Activated effector memory CD4-positive, alpha-beta T cell treated with anti-CD3 and anti-CD28 coated beads, Interleukin-2, amount 50 U/mL, for 16 hours (primary cell): ENCODE measurements at regions not wholly inside any gene's neighbourhood (a gene's known extent, or its start where the extent isn't known, plus 50 kb on each side); places are given as distances from the start of the nearest gene placed in this dataset.
A peak's percentile ranks its signal among the peaks of the same experiment; 100 is the strongest.
"Not testable (repeated sequence)": the region's sequence is repeated elsewhere in the genome, so short reads cannot be mapped to it uniquely, and the experiment has no call there.

Experiments used
- DNase-seq: peaks from one replicate; pipeline ENCODE4 v3.0.0-alpha.2; 2020

- DNase-seq = no peak
Observed at GRCh38 chrX:10676235-10676957, 56.0 kb upstream of the MID1 start.

- no peak for DNase-seq
Observed at GRCh38 chrX:10677490-10677889, 57.1 kb upstream of the MID1 start.

- DNase-seq = no peak
Observed at GRCh38 chrX:10679387-10679786, 59.0 kb upstream of the MID1 start.

DNA sequence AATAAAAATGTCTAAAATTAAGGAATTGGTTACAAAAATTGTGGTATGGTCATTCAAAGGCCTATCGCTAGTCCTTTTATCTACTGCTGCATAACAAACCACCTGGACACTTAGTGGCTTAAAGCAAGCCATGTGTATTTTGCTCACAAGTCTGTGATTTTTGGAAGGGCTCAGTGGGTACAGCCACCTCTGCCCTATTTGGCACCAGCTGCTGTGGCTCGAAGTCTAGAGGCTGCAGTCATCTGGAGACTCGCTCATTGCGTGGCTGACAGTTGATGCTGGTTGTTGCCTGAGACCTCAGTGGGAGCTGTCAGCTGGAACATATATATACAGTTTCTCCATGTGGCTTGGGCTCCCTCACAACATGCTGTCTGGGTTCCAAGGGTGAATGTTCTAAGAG, 60.8 kb upstream of the MID1 start:
- no peak for DNase-seq

DNA sequence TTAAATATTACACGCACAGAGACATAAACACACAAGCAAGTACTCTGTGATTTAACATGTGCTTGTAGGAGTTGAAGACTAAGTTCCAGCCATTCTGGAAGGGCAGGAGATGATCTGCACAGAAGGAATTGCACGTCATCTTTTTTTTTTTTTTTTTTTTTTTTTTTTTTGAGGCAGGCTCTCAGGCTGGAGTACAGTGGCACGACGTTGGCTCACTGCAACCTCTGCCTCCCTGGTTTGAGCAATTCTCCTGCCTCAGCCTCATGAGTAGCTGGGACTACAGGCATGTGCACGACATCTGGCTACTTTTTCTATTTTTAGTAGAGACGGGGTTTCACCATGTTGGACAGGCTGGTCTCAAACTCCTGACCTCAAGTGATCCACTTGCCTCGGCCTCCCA, 63.2 kb upstream of the MID1 start:
- DNase-seq = not testable (repeated sequence)

- no peak for DNase-seq
Observed at GRCh38 chrX:10685923-10686595, 65.7 kb upstream of the MID1 start.

DNA sequence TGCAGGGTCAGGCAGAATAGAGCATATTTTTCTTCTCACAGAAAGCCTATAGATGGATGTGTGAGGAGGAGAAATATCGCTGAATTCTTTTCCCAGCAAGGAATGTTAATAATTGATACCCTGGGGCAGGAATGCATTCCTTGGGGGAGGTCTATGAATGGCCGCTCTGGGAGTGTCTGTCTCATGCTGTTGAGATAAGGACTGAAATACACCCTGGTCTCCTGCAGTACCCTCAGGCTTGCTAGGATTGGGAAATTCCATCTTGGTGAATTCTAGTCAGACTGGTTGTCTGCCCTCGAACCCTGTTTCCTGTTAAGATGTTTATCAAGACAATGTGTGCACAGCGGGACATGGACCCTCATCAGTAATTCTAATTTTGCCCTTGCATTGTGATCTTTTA, 71.4 kb upstream of the MID1 start:
- DNase-seq = not testable (repeated sequence)

DNA sequence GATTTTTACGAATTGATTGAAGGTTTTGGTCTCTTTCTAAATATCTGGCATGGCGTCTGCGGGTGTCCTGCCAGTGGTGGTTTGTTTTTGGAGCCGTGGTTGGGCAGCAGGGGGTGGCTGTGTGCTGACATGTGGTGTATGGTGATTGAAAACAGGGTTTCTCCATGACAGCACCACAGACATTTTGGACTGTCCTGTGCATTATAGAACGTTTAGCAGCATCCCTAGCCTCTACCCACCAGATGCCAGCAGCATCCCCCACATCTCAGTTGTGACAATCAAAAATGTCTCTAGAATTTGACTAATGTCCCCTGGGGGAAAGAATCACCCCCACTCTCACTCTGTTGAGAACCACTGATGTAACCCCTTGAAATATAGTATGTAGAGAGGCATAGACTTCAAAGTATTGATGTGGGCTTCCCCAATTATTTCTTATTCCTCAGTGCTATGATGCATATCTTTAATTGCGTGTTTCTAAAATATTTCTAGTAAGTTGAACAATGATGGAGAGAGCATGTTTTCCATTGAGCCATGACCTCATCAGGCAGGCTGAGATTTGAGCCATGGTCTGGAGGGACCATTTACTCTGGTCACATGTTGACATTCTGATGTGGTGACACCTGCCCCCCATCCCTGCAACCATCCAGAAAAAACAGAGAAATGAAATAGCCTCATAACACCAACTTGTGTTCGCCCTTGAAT, 77.4 kb upstream of the MID1 start:
- no peak for DNase-seq

DNA sequence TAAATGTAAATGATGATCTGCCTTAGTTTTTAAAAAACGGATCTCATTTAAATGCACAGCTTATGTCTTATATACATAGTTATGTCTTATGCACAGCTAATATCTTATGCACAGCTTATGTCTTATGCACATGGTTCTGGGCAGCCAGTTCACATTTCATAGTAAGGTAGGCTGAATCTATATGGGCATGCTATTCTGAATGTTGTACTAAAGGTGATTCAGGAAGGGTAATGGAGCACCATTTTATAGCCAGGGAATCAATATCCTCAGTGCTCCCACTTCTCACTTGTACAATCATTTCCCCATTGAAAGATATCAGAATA, 77.9 kb upstream of the MID1 start:
- DNase-seq = no peak

DNA sequence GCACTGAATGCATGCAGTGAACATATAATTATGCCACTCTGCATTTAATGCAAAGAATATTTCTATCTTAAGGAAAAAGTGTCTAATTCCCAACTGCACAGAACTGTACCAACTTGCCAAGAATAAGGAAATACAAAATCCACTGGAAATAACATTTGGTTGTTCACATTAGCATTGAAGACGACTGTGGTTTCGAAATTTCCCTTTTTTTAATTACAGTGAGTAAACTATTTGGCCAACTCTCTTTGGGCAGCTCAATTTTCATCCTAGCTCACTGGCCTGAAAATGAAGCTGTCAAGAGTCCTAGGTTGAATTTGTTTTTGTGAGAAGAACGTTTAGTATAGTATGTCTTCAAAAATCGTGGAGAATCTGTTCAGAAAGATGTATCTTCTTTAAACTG, 81.6 kb upstream of the MID1 start:
- DNase-seq = no peak

- DNase-seq = not testable (repeated sequence)
Observed at GRCh38 chrX:10706342-10706741, 86.0 kb upstream of the MID1 start.

DNA sequence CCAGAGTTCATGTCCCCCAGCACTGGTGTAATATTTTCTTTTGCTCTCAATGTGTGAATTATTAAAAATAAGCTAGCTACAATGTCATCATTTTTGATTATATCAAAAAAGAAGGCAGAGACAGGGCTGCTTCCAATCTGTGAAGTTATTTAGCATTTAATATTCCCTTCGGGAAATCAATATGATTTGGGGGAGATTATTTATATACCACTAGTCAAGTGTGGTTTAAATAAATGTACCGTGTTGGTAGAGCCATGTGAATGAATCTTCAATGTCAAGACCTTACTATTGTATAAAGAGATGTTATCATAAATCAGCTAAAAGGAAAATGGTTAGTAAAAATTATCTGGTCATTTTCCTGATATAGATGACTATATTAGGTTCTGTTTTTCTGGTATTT, 87.4 kb upstream of the MID1 start:
- DNase-seq = no peak

- no peak for DNase-seq
Observed at GRCh38 chrX:10709276-10709675, 88.9 kb upstream of the MID1 start.

DNA sequence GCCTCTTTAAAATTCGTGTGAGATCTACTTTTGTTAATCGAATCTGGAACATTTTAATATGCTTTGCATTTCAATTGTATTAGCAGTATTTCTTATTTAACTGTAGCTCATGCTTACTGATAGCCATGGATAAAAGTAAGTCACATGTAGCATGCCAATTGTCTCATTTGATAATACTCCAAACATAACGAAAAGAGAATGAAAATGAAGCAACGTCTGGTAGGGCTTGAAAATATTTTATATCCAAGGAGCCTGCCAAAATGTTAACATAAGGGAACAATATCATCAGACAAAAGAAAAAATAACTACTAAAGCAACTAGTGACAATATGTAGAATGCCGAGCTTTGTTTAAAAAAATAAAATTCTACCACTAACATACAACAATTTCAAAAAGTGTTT, 94.1 kb upstream of the MID1 start:
- no peak for DNase-seq

DNA sequence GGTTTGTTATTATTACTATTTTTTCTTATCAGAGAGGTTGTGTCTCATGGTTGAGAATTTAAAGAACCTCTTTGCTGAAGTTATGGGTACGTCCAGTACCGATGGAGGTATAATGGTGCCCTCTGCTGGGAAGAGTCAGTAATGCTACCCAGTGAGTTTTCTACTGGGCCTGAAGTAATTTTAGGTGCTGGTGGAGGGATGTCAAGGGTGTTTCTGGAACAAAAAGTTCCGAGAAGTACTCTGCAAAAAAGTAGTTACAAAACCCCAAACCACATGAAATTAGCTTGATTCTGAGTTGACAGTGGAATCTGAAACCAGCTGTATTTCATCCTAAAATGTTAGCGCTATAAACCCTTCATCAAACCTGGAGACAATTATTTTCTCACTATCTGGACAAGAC, 102.5 kb upstream of the MID1 start:
- peak; percentile 56 for DNase-seq

- no peak for DNase-seq
Observed at GRCh38 chrX:10725071-10725470, 104.7 kb upstream of the MID1 start.

GRCh38 chrX:10726647-10727046, 106.3 kb upstream of the MID1 start:
- no peak for DNase-seq

GRCh38 chrX:10728806-10729389, 108.5 kb upstream of the MID1 start:
- no peak for DNase-seq

GRCh38 chrX:10739426-10739825, 119.0 kb upstream of the MID1 start:
- DNase-seq = no peak

GRCh38 chrX:10741003-10741402, 120.6 kb upstream of the MID1 start:
- no peak for DNase-seq

DNA sequence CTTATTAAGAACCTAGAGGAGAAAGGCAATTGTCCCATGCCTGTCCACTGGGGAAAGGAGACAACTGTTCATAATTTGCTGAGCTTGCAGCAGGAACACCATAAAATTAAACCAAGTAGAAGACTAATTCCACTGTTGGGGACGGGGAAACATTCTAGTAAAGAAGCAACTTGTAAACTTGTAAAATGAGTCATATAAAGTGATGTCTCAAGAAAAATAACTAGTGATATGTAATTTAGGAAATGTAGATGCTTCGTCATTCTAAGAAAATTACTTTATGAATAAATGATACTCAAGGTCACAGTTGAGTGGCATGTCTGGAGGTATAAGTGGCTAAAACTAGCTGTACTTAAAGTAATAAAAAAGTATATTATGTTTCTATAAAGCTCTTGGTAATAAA, 121.2 kb upstream of the MID1 start:
- no peak for DNase-seq

DNA sequence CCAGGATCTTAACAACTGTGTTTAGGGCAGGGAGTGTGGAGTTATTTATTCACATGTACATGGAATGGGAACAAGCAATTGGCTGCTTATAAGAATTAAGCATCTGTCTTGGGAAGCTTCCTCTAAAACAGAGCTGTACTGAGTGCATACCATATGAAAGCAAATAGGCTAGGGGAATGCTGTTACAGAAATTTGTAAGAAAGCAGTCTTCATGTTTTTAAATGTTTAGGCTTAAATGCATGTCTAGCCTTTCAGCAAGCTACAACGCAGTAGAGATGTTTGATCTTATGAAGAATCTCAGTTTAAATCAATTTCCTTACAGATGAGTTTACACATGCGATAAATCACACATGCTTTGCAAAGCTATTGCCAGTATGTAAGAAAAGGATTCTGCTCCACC, 123.1 kb upstream of the MID1 start:
- no peak for DNase-seq

GRCh38 chrX:10744007-10744406, 123.6 kb upstream of the MID1 start:
- DNase-seq = no peak

DNA sequence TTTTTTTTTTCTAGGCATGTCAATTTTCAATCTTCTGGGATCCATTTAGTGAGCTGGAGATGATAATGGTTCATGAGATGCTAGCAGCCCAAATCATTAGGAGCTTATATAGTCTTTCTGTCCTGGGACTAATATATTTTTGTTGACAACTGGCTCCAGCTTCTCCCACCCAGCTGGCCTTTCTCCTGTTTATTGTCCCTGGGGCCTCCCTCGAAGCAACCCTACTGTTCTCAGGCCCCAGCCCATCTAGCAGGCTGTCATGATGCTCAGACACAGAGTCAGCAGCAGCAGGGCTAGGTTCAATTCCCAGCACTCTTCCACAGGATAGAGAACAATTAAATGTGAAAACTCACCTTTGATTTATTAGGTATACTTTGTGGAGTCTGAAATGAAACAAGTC, 127.6 kb upstream of the MID1 start:
- no peak for DNase-seq
